ENCODE measurements at regions not wholly inside any gene's neighbourhood (a gene's known extent, or its start where the extent isn't known, plus 50 kb on each side); places are given as distances from the start of the nearest gene placed in this dataset.

- Mint-ChIP-seq H3K27me3 (no peaks in the 10 kb centered on the region), H3K9me3 (no peaks in the 10 kb centered on the region), H3K4me1 (peaks cover 23% of the 10 kb centered on the region), H3K27ac (ENCODE audit: low read depth) (no peak overlapping the region), H3K36me3 (ENCODE audit: insufficient read depth) (peaks cover 18% of the 10 kb centered on the region), H3K4me3 (no peak overlapping the region)
- ATAC-seq (replicated peaks; ENCODE audit: extremely low read depth, poor library complexity, severe bottlenecking) (no peak), DNase-seq (ENCODE audit: low spot score in 2 of 2) (no peak)
These were observed 76.7 kb downstream of the BOLA3 start for GRCh38 chr2:74070991-74071390.

GRCh38 chr2:74071426-74071825, 76.3 kb downstream of the BOLA3 start:
- Mint-ChIP-seq H3K27ac (ENCODE audit: low read depth) (no peak overlapping the region), H3K9me3 (no peaks in the 10 kb centered on the region), H3K27me3 (no peaks in the 10 kb centered on the region), H3K4me1 (peaks cover 23% of the 10 kb centered on the region), H3K4me3 (no peak overlapping the region), H3K36me3 (ENCODE audit: insufficient read depth) (peaks cover 20% of the 10 kb centered on the region)
- DNase-seq (ENCODE audit: low spot score in 2 of 2): no peak
- no peak for ATAC-seq (replicated peaks; ENCODE audit: extremely low read depth, poor library complexity, severe bottlenecking)

- Mint-ChIP-seq H3K4me3 (no peak overlapping the region), H3K27ac (ENCODE audit: low read depth) (no peak overlapping the region)
These were observed 75.1 kb downstream of the BOLA3 start for GRCh38 chr2:74072565-74072964.

DNA sequence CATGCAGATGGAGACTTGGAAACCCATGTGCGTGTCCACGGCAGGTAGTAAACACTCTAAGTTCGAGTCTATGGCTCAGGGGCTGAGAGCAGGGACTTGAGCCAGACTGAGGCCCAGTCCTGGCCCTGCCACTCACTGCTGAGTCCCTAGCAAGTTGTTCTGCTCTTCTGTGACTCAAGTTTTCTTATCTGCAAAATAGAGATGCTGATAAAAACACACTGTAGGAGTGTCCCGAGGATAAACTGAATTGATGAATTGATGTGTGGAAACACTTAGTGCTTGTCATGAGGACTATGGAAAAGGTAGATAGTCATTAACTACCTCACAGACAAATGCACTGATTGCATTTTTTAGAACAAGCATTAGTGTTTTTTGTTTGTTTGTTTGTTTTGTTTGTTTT, 73.2 kb downstream of the BOLA3 start:
- DNase-seq (ENCODE audit: low spot score in 2 of 2): no peak
- peaks cover 9% of the 10 kb centered on the region for H3K4me1 Mint-ChIP-seq
- no peaks in the 10 kb centered on the region for H3K9me3 Mint-ChIP-seq
- no peaks in the 10 kb centered on the region for H3K27me3 Mint-ChIP-seq
- no peak overlapping the region for H3K27ac Mint-ChIP-seq (ENCODE audit: low read depth)
- no peak overlapping the region for H3K4me3 Mint-ChIP-seq
- H3K36me3 Mint-ChIP-seq (ENCODE audit: insufficient read depth): peaks cover 20% of the 10 kb centered on the region
- ATAC-seq (replicated peaks; ENCODE audit: extremely low read depth, poor library complexity, severe bottlenecking): no peak

More at GRCh38 chr2:74072565-74072964, 75.1 kb downstream of the BOLA3 start:
- Mint-ChIP-seq H3K4me1 (peaks cover 13% of the 10 kb centered on the region), H3K9me3 (no peaks in the 10 kb centered on the region), H3K36me3 (ENCODE audit: insufficient read depth) (peaks cover 19% of the 10 kb centered on the region), H3K27me3 (no peaks in the 10 kb centered on the region)
- ATAC-seq (replicated peaks; ENCODE audit: extremely low read depth, poor library complexity, severe bottlenecking) (no peak), DNase-seq (ENCODE audit: low spot score in 2 of 2) (no peak)

GRCh38 chr2:74076074-74076470, 71.6 kb downstream of the BOLA3 start:
- H3K9me3 Mint-ChIP-seq: no peaks in the 10 kb centered on the region
- peaks cover 21% of the 10 kb centered on the region for H3K36me3 Mint-ChIP-seq (ENCODE audit: insufficient read depth)
- ATAC-seq (replicated peaks; ENCODE audit: extremely low read depth, poor library complexity, severe bottlenecking) (no peak), DNase-seq (ENCODE audit: low spot score in 2 of 2) (no peak)
- no peaks in the 10 kb centered on the region for H3K27me3 Mint-ChIP-seq
- H3K4me1 Mint-ChIP-seq: peaks cover 10% of the 10 kb centered on the region
- H3K4me3 Mint-ChIP-seq: no peak overlapping the region
- no peak overlapping the region for H3K27ac Mint-ChIP-seq (ENCODE audit: low read depth)

- Mint-ChIP-seq H3K4me1 (peaks cover 9% of the 10 kb centered on the region), H3K4me3 (no peak overlapping the region), H3K9me3 (no peaks in the 10 kb centered on the region), H3K27ac (ENCODE audit: low read depth) (no peak overlapping the region), H3K36me3 (ENCODE audit: insufficient read depth) (peaks cover 26% of the 10 kb centered on the region), H3K27me3 (no peaks in the 10 kb centered on the region)
- DNase-seq (ENCODE audit: low spot score in 2 of 2): no peak
- no peak for ATAC-seq (replicated peaks; ENCODE audit: extremely low read depth, poor library complexity, severe bottlenecking)
These were observed 70.1 kb downstream of the BOLA3 start for GRCh38 chr2:74077636-74078035.

GRCh38 chr2:74078466-74078865, 69.2 kb downstream of the BOLA3 start:
- H3K4me3 Mint-ChIP-seq: no peak overlapping the region
- H3K9me3 Mint-ChIP-seq: no peaks in the 10 kb centered on the region
- DNase-seq (ENCODE audit: low spot score in 2 of 2): no peak
- H3K4me1 Mint-ChIP-seq: peaks cover 5% of the 10 kb centered on the region
- H3K36me3 Mint-ChIP-seq (ENCODE audit: insufficient read depth): peaks cover 26% of the 10 kb centered on the region
- ATAC-seq (replicated peaks; ENCODE audit: extremely low read depth, poor library complexity, severe bottlenecking): no peak
- no peak overlapping the region for H3K27ac Mint-ChIP-seq (ENCODE audit: low read depth)
- no peaks in the 10 kb centered on the region for H3K27me3 Mint-ChIP-seq

GRCh38 chr2:74079522-74080341, 68.0 kb downstream of the BOLA3 start:
- peaks cover 5% of the 10 kb centered on the region for H3K4me1 Mint-ChIP-seq
- H3K36me3 Mint-ChIP-seq (ENCODE audit: insufficient read depth): peaks cover 24% of the 10 kb centered on the region

DNA sequence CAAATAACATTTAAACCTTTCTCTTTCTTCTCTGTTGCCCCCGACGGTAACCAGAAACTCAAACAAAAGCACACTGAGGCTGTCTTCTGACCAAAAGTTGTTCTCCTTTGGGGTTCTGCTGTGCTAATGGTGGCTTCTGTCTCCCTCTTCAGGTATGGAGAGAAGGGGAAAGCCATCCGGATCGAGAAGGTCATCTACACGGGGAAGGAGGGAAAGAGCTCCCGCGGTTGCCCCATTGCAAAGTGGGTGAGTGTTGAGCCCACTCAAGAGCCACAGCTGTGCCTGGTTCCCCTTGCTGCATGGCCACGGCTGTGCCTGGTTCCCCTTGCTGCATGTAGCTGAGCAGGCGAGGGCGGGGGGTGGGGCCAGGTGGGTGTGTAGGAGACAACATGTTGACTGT, 67.4 kb downstream of the BOLA3 start:
- Mint-ChIP-seq H3K9me3 (no peaks in the 10 kb centered on the region), H3K4me1 (peaks cover 5% of the 10 kb centered on the region), H3K4me3 (no peak overlapping the region), H3K27me3 (no peaks in the 10 kb centered on the region), H3K27ac (ENCODE audit: low read depth) (no peak overlapping the region), H3K36me3 (ENCODE audit: insufficient read depth) (peaks cover 26% of the 10 kb centered on the region)
- ATAC-seq (replicated peaks; ENCODE audit: extremely low read depth, poor library complexity, severe bottlenecking) (no peak), DNase-seq (ENCODE audit: low spot score in 2 of 2) (no peak)

More at GRCh38 chr2:74079522-74080341, 68.0 kb downstream of the BOLA3 start:
- DNase-seq (ENCODE audit: low spot score in 2 of 2): no peak
- no peak overlapping the region for H3K27ac Mint-ChIP-seq (ENCODE audit: low read depth)
- ATAC-seq (replicated peaks; ENCODE audit: extremely low read depth, poor library complexity, severe bottlenecking): no peak
- no peaks in the 10 kb centered on the region for H3K9me3 Mint-ChIP-seq
- no peaks in the 10 kb centered on the region for H3K27me3 Mint-ChIP-seq
- no peak overlapping the region for H3K4me3 Mint-ChIP-seq

- ATAC-seq (replicated peaks; ENCODE audit: extremely low read depth, poor library complexity, severe bottlenecking): no peak
- Mint-ChIP-seq H3K9me3 (no peaks in the 10 kb centered on the region), H3K4me1 (peaks cover 5% of the 10 kb centered on the region), H3K36me3 (ENCODE audit: insufficient read depth) (peaks cover 24% of the 10 kb centered on the region), H3K27ac (ENCODE audit: low read depth) (peak overlapping the region; percentile 24), H3K4me3 (no peak overlapping the region), H3K27me3 (no peaks in the 10 kb centered on the region)
- no peak for DNase-seq (ENCODE audit: low spot score in 2 of 2)
These were observed 66.5 kb downstream of the BOLA3 start for GRCh38 chr2:74081030-74081762.

GRCh38 chr2:74081763-74082110, 66.0 kb downstream of the BOLA3 start:
- DNase-seq (ENCODE audit: low spot score in 2 of 2) (no peak), ATAC-seq (replicated peaks; ENCODE audit: extremely low read depth, poor library complexity, severe bottlenecking) (no peak)
- no peak overlapping the region for H3K4me3 Mint-ChIP-seq
- peaks cover 5% of the 10 kb centered on the region for H3K4me1 Mint-ChIP-seq
- H3K36me3 Mint-ChIP-seq (ENCODE audit: insufficient read depth): peaks cover 23% of the 10 kb centered on the region
- no peaks in the 10 kb centered on the region for H3K9me3 Mint-ChIP-seq
- H3K27ac Mint-ChIP-seq (ENCODE audit: low read depth): peak overlapping the region; percentile 19
- no peaks in the 10 kb centered on the region for H3K27me3 Mint-ChIP-seq

GRCh38 chr2:74083750-74084149, 64.0 kb downstream of the BOLA3 start:
- H3K27me3 Mint-ChIP-seq: no peaks in the 10 kb centered on the region
- DNase-seq (ENCODE audit: low spot score in 2 of 2): no peak
- peaks cover 5% of the 10 kb centered on the region for H3K4me1 Mint-ChIP-seq
- no peak overlapping the region for H3K27ac Mint-ChIP-seq (ENCODE audit: low read depth)
- no peak for ATAC-seq (replicated peaks; ENCODE audit: extremely low read depth, poor library complexity, severe bottlenecking)
- H3K4me3 Mint-ChIP-seq: no peak overlapping the region
- H3K9me3 Mint-ChIP-seq: no peaks in the 10 kb centered on the region
- H3K36me3 Mint-ChIP-seq (ENCODE audit: insufficient read depth): peaks cover 20% of the 10 kb centered on the region

Measured in central memory CD8-positive, alpha-beta T cell (primary cell).